GM12878 (cell line): ENCODE measurements at regions not wholly inside any gene's neighbourhood (a gene's known extent, or its start where the extent isn't known, plus 50 kb on each side); places are given as distances from the start of the nearest gene placed in this dataset.

Source experiments
- ATAC-seq: fragments of 200-7000 bp; cut with Tn5 transposase; 3 replicates; pipeline ENCODE4 v1.9.1; 2020; ENCODE audit warnings: mild to moderate bottlenecking, moderate library complexity
- BruUV-seq: library from RNA; stranded (reverse); fragments of 400-500 nt; replicated peaks from 2 replicates; lab custom pipeline; 2021; lab: Mats Ljungman, UMichigan
- CTCF ChIA-PET: fragments of 300-600 bp; sonication (Branson Sonifier 250); formaldehyde crosslinking; extraction: SDS; loops from one replicate; lab custom pipeline; 2021; ENCODE audit warnings: inconsistent platforms; lab: Yijun Ruan, JAX
- POLR2A ChIA-PET: fragments of 350-600 bp; formaldehyde crosslinking; extraction: SDS; loops from one replicate; lab custom pipeline; 2021; ENCODE audit warnings: inconsistent platforms; lab: Charles Lee
- RAD21 ChIA-PET: fragments of 300-600 bp; sonication (Branson Sonifier 250); formaldehyde crosslinking; loops from one replicate; lab custom pipeline; 2023; ENCODE audit warnings: antibody characterized with exemption; ENCODE audit not compliant: unreplicated experiment; lab: Charles Lee
- SMC1A ChIA-PET: fragments of 300-600 bp; sonication (Branson Sonifier 250); formaldehyde crosslinking; loops from one replicate; lab custom pipeline; 2023; ENCODE audit not compliant: unreplicated experiment, uncharacterized antibody; lab: Charles Lee
- DNase-seq: peaks from one replicate; pipeline ENCODE4 v3.0.0-alpha.2; 2011; ENCODE audit warnings: low read depth, low spot score
- FAIRE-seq: peaks from 3 replicates; lab custom pipeline; 2011; peaks lifted over from hg19 to GRCh38; lab: Jason Lieb, UNC
- H2AFZ ChIP-seq: 2 replicates; pipeline ENCODE4 v1.6.0; 2011; ENCODE audit warnings: low read depth, low read length, control low read depth; ENCODE audit not compliant: control insufficient read depth
- H3K27ac ChIP-seq: 2 replicates; pipeline ENCODE4 v1.5.1; 2011; ENCODE audit warnings: control low read depth; ENCODE audit not compliant: control insufficient read depth, insufficient read depth
- H3K27me3 ChIP-seq, 2 experiments: replicated peaks in 1 of 2; 2 replicates each; pipeline versions ENCODE4 v1.6.0 to v1.6.1; 2011; ENCODE audit warnings: low read length in 1 of 2; ENCODE audit not compliant: control insufficient read depth in 2 of 2, insufficient read depth in 2 of 2
- H3K36me3 ChIP-seq, 2 experiments: 2 replicates each; pipeline ENCODE4 v1.5.1; 2011; ENCODE audit warnings: low read length in 1 of 2; ENCODE audit not compliant: control insufficient read depth in 2 of 2, insufficient read depth in 2 of 2
- H3K4me1 ChIP-seq: 2 replicates; pipeline ENCODE4 v1.6.1; 2011; ENCODE audit warnings: mild to moderate bottlenecking, low read length, moderate library complexity, mixed read lengths; ENCODE audit not compliant: control insufficient read depth, insufficient read depth
- H3K4me2 ChIP-seq: 2 replicates; pipeline ENCODE4 v1.6.0; 2011; ENCODE audit warnings: control low read depth; ENCODE audit not compliant: control insufficient read depth, insufficient read depth
- H3K4me3 ChIP-seq: fragments of 200-600 bp; sonication (generic); 2 replicates; pipeline ENCODE4 v1.5.1; 2016
- H3K79me2 ChIP-seq: 2 replicates; pipeline ENCODE4 v1.6.0; 2011; ENCODE audit warnings: low read length; ENCODE audit not compliant: control insufficient read depth, insufficient read depth
- H3K9ac ChIP-seq: 2 replicates; pipeline ENCODE4 v1.8.0; 2011; ENCODE audit warnings: low read length, control low read depth, mixed read lengths; ENCODE audit not compliant: control insufficient read depth, insufficient read depth
- H3K9me3 ChIP-seq: replicated peaks from 3 replicates; pipeline ENCODE4 v1.5.1; 2011; ENCODE audit warnings: mild to moderate bottlenecking, low read length; ENCODE audit not compliant: control insufficient read depth, insufficient read depth
- H4K20me1 ChIP-seq: 2 replicates; pipeline ENCODE4 v1.6.0; 2011; ENCODE audit not compliant: control insufficient read depth, insufficient read depth
- CHD1 ChIP-seq: IDR thresholded peaks from 2 replicates; pipeline ENCODE4 v1.6.1; 2012; ENCODE audit warnings: low read depth, low read length, improper control_type of control experiment
- EP300 ChIP-seq, 2 experiments: fragments of 150-350 bp in 1 of 2; IDR thresholded peaks; 2 replicates each; pipeline ENCODE4 v1.6.1; 2011 to 2012; ENCODE audit warnings: low read depth in 2 of 2, low read length in 2 of 2, borderline replicate concordance in 1 of 2, improper control_type of control experiment in 1 of 2, inconsistent platforms in 1 of 2; ENCODE audit not compliant: control insufficient read depth in 1 of 2
- FOS ChIP-seq: IDR thresholded peaks from 3 replicates; pipeline ENCODE4 v1.6.1; 2011; ENCODE audit warnings: borderline replicate concordance; ENCODE audit not compliant: insufficient read length; ENCODE audit errors: extremely low read depth
- FOXM1 ChIP-seq: IDR thresholded peaks from 2 replicates; pipeline ENCODE4 v1.6.1; 2012; ENCODE audit warnings: low read depth, mild to moderate bottlenecking, inconsistent platforms, low read length, moderate library complexity
- JUNB ChIP-seq: IDR thresholded peaks from 2 replicates; pipeline ENCODE4 v1.6.1; 2016; ENCODE audit warnings: antibody characterized with exemption, mild to moderate bottlenecking
- MXI1 ChIP-seq: fragments of 150-350 bp; IDR thresholded peaks from 2 replicates; pipeline ENCODE4 v1.6.1; 2011; ENCODE audit warnings: low read depth, mild to moderate bottlenecking, inconsistent platforms, low read length, improper control_type of control experiment
- MYB ChIP-seq: fragments of 150-350 bp; IDR thresholded peaks from 2 replicates; pipeline ENCODE4 v1.6.1; 2014; ENCODE audit warnings: mild to moderate bottlenecking, low read depth, low read length, borderline replicate concordance
- PAX8 ChIP-seq: fragments of 450-650 bp; IDR thresholded peaks from 2 replicates; pipeline ENCODE4 v1.6.1; 2017; ENCODE audit warnings: mild to moderate bottlenecking, moderate library complexity
- POLR2AphosphoS2 ChIP-seq: IDR thresholded peaks from 2 replicates; pipeline ENCODE4 v1.6.1; 2011; ENCODE audit warnings: low read depth, mild to moderate bottlenecking, low read length, improper control_type of control experiment, moderate library complexity
- POLR2AphosphoS5 ChIP-seq: IDR thresholded peaks from 2 replicates; pipeline ENCODE4 v1.6.1; 2011; ENCODE audit warnings: mild to moderate bottlenecking, low read length, inconsistent platforms
- REST ChIP-seq: IDR thresholded peaks from 2 replicates; pipeline ENCODE4 v1.6.1; 2012; ENCODE audit warnings: mild to moderate bottlenecking, low read depth, low read length
- RFX5 ChIP-seq: IDR thresholded peaks from 2 replicates; pipeline ENCODE4 v1.6.1; 2011; ENCODE audit warnings: low read depth, low read length, improper control_type of control experiment
- SIN3A ChIP-seq: IDR thresholded peaks from 2 replicates; pipeline ENCODE4 v1.6.1; 2012; ENCODE audit warnings: low read depth, low read length, improper control_type of control experiment
- SRF ChIP-seq, 2 experiments: IDR thresholded peaks; 2 replicates each; pipeline ENCODE4 v1.6.1; 2011; ENCODE audit warnings: low read depth in 2 of 2, low read length in 2 of 2, mild to moderate bottlenecking in 1 of 2, moderate library complexity in 1 of 2
- WRNIP1 ChIP-seq: IDR thresholded peaks from 2 replicates; pipeline ENCODE4 v1.6.1; 2011; ENCODE audit warnings: low read depth, low read length, improper control_type of control experiment, borderline replicate concordance
- ZBTB4 ChIP-seq: fragments of 450-650 bp; formaldehyde crosslinking; IDR thresholded peaks from 2 replicates; pipeline ENCODE4 v1.4.0; 2022; ENCODE audit warnings: mild to moderate bottlenecking, moderate library complexity
- ZNF384 ChIP-seq: IDR thresholded peaks from 2 replicates; pipeline ENCODE4 v1.6.1; 2012; ENCODE audit warnings: low read depth, mild to moderate bottlenecking, low read length, improper control_type of control experiment, borderline replicate concordance
- WGBS: methylation state at CpG from one replicate; pipeline ENCODE4 v1.1.6; 2016; ENCODE audit warnings: low lambda C conversion rate; ENCODE audit not compliant: insufficient replicate concordance, insufficient coverage; ENCODE audit errors: missing lambda C conversion rate; 5-methylcytosine and 5-hydroxymethylcytosine counted together
- in situ Hi-C: fragments of 300-500 bp; cut with MboI; formaldehyde crosslinking; loops from 9 replicates; pipeline ENCODE4 v1.14.3; 2018; ENCODE audit warnings: mixed read lengths
- intact Hi-C: fragments of 100-400 bp; cut with micrococcal nuclease; formaldehyde crosslinking; loops from one replicate; pipeline ENCODE4 v1.14.2; 2022; ENCODE audit not compliant: unreplicated experiment

GRCh38 chr13:46490129-46490528, 62.8 kb upstream of the LRCH1 start (continued):
- TF ChIP-seq REST (no peak), FOXM1 (no peak), EP300 (IDR thresholded peaks at IDR 0.05; ENCODE audit: borderline replicate concordance in 1 of 2, control insufficient read depth in 1 of 2, low read depth in 2 of 2, low read length in 2 of 2) (no peak), WRNIP1 (no peak)

DNA sequence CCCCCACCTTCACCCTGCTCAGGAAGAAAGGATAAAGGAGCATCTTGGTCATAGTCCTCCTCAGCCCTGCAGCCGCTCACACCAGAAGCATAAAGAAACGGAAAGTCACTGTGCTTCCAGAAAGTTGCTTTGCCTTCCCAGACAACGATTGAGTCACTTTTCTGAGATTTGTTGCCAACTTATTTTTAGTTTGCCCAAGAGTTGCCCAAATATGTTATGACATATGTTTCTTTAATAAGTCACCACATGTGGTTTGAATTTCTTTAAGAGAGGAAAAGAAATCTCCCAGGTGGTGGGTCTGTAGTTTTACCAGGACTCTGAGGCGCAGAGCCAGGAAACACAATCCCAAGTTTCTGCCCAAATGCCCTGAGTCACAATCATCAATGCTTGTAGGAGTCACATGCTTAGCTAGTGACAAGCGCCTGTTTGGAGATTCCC, 63.4 kb upstream of the LRCH1 start:
- ChIA-PET CTCF (interaction anchor here (2.7 kb wide), 1 partner anchor 62 kb away, joined by 9 read pairs; no protein-coding TSS in a partner anchor), POLR2A (no interaction called here), SMC1A (interaction anchor here (1.1 to 2.5 kb wide), 5 partner anchors 9 to 238 kb away, joined by 3 to 9 read pairs (median 5); partner anchors contain the start of gene LRCH1), RAD21 (interaction anchor here (1.3 kb wide), 1 partner anchor 118 kb away, joined by 3 read pairs; no protein-coding TSS in a partner anchor)
- no TSS peak for BruUV-seq
- Histone ChIP-seq H3K27ac (no peak overlapping the region), H3K4me2 (no peak overlapping the region; the same call in 1 of the 2 replicates), H3K27me3 (no peaks in the 10 kb centered on the region), H3K36me3 (no peaks in the 10 kb centered on the region), H3K9ac (no peak overlapping the region), H3K79me2 (no peaks in the 10 kb centered on the region), H4K20me1 (no peaks in the 10 kb centered on the region), H3K9me3 (peaks cover 10% of the 10 kb centered on the region; the same call in 2 of the 3 replicates), H3K4me1 (peaks cover 4% of the 10 kb centered on the region; the same call in 1 of the 2 replicates), H2AFZ (peak overlapping the region; percentile 29), H3K4me3 (no peak overlapping the region)
- intact Hi-C loops = no loop called here
- in situ Hi-C loops = loop anchor here (5.0 kb wide), 1 partner anchor 238 kb away; no protein-coding TSS in a partner anchor
- WGBS = 66% methylated on average over 5 of the region's 5 CpGs
- no peak for FAIRE-seq
- DNase-seq = no peak
- ATAC-seq = no peak
- TF ChIP-seq CHD1 (no peak), FOS (no peak), PAX8 (no peak), POLR2AphosphoS5 (no peak), JUNB (no peak), FOXM1 (no peak), RFX5 (no peak), ZNF384 (no peak), POLR2AphosphoS2 (no peak), WRNIP1 (no peak), MXI1 (no peak), MYB (no peak), SRF (IDR thresholded peaks at IDR 0.05; ENCODE audit: low read depth in 2 of 2, low read length in 2 of 2) (no peak), SIN3A (no peak), ZBTB4 (CRISPR knock-in tag) (no peak)
